ENCODE measurements at regions not wholly inside any gene's neighbourhood (a gene's known extent, or its start where the extent isn't known, plus 50 kb on each side); places are given as distances from the start of the nearest gene placed in this dataset.
"Not testable (repeated sequence)": the region's sequence is repeated elsewhere in the genome, so short reads cannot be mapped to it uniquely, and the experiment has no call there.

GRCh38 chrX:27404366-27404765 is 58.8 kb downstream of the PPP4R3C start:
- DNase-seq (ENCODE audit: low spot score): no peak

DNA sequence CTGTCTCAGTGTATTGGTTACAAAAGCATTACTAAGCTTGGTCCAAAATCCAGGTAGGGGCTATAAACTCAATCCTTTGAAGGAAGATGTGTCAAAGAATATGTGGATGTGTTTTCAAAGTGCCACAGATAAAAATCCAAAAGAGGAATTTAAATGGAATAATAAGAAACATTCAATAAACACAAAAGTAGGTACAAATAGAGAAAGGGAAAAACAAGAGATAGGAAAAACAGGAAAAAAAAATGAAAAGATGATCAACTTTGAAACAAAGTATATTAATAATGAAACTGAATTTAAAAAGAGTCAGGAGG is 64.0 kb downstream of the PPP4R3C start:
- DNase-seq (ENCODE audit: low spot score): no peak

- DNase-seq (ENCODE audit: low spot score): no peak
Observed at GRCh38 chrX:27391623-27392022, 71.5 kb downstream of the PPP4R3C start.

GRCh38 chrX:27381419-27381818 is 81.7 kb downstream of the PPP4R3C start:
- no peak for DNase-seq (ENCODE audit: low spot score)

DNA sequence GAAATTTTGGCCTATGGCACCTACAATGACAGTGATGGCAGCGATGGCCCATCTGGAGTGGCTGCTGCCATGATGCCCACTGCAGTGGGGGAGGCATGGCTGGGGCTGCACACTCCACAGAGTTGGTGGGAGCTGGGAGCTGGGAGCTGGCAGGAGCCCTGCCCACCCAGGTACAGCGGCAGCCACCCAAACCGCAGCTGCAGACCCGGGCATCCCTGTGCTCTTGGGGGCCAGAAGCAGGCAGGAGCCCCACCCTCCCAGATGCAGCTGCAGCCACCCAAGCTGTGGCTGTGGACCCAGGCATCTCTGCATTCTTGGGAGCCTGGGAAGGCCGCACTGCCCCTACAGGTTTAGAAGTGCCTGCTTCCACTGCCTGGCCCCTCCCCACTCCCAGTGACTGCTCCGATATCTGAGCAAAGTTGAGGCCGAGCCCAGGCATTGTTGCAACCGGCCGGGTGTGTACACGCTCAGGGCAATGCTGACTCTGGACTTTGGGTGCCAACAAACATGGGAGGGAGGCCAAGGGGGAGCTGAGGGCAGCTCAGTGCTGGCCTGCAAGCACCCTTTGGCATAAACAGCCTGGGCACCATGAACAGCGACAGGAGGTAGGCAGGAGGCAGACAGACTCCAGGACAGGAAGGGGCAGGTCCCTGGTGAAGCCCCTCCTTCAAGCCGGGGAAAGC is 82.8 kb downstream of the PPP4R3C start:
- no peak for DNase-seq (ENCODE audit: low spot score)

DNA sequence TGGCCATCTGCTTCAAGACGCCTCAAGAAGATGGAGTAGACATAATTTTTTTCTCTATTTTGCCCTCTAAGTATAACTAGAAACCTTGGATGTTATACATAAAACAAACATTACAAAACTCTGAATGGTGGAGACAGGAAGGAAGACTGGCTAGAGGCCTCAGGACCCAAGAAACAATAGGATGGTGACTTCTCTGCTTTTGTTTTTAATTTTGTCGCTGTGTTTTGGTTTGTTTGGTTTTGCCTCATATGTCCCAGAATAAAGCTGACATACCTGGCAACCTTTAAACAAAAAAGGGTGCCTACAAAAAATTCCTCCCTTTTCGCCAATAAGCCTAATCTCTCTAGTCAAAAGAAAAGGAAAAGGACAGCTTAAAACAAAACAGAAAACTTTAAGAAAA is 109.1 kb downstream of the PPP4R3C start:
- no peak for DNase-seq (ENCODE audit: low spot score)

DNA sequence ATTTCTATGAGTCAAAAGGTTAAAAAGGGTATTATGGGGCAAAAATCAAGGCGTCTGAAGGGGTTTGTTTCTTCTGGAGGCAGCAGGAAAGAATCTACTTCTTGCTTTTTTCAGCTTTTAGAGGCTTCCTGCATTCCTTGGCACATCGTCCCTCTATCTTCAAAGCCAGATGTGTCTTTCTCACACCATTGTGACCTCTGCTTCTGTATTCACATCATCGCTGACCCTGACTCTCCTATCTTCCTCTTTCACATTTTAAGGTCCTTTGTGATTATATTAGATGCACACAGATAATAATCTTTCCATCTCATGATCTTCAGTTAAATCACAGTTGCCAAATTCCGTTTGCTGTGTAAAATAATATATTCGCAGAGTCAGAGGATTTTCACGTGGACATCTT is 112.7 kb downstream of the PPP4R3C start:
- DNase-seq (ENCODE audit: low spot score): no peak

- DNase-seq (ENCODE audit: low spot score): no peak
Observed at GRCh38 chrX:27336466-27337091, 126.6 kb downstream of the PPP4R3C start.

DNA sequence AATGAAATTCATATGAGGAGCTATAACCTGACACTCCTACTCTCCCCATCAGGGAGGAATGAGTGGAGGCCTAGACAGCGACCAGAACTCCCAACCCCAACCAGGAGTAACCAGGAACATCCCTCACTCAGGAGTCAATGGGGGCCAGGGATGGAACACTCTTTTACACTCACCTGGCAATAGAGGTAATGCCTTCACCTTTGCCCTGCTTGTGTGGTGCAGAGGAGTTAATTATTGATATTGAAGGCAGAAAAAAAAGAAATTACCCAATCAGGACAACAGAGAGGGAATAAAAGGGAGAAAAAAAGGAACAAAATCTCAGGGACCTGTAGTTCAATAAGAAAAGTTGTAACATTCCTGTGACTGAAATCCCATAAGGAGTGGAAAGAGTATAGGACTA is 141.5 kb downstream of the PPP4R3C start:
- no peak for DNase-seq (ENCODE audit: low spot score)

- no peak for DNase-seq (ENCODE audit: low spot score)
Observed at GRCh38 chrX:27309406-27309805, 153.7 kb downstream of the PPP4R3C start.

DNA sequence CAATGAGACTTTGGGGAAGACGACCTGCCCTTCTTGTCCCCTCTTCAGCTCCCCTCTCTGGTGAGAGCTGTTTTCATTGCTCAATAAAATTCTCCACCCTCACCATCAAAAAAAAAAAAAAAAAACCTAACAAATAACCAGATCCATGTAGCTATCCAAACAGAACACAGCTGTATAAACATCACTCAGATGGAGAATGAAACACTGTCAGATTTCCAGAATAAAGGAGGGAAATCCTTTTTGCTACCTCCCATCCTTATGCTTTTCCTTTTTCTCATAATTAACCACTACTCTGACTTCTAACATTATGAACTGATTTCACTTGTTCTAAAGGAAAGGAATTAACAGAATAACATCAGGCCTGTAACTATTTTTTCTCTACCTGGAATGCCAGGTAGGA is 155.6 kb downstream of the PPP4R3C start:
- no peak for DNase-seq (ENCODE audit: low spot score)

DNA sequence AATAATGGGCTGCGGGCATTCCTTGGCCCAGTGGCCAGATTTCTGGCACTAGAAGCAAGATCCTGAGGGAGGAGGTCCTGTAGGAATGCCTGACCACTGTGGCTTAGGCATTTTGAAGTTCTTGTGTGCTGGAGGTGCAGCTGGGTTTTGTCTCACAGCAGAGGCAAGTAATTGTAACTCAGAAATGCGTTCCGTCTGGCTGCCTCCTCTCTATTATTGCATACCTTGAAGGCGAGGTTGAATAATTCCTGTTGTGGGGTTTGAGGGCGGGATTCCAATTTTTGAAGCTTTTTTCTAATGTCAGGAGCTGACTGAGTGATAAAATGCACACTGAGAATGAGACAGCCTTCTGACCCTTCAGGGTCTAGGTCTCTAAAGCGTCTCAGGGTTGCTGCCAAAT is 170.6 kb downstream of the PPP4R3C start:
- DNase-seq (ENCODE audit: low spot score): not testable (repeated sequence)

GRCh38 chrX:27276751-27277150 is 186.4 kb downstream of the PPP4R3C start:
- no peak for DNase-seq (ENCODE audit: low spot score)

DNA sequence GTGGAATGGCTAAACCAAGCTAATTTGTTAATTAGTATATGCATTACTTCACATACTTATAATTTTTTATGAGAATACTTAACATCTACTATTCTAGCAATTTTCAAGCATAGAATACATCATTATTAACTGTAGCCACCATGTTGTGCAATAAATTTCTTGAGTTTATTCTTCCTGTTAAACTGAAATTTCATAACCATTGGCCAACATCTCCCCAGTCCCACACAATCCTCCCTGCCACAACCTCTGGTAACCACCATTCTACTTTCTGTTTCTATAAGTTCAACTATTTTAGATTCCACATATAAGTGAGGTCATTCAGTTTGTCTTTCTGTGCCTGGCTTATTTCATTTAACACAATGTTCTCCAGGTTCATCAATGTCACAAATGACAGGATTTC is 208.5 kb downstream of the PPP4R3C start:
- DNase-seq (ENCODE audit: low spot score): no peak

GRCh38 chrX:27251369-27251768 is 211.8 kb downstream of the PPP4R3C start:
- no peak for DNase-seq (ENCODE audit: low spot score)

- no peak for DNase-seq (ENCODE audit: low spot score)
Observed at GRCh38 chrX:27242581-27242980, 220.6 kb downstream of the PPP4R3C start.

- DNase-seq (ENCODE audit: low spot score): no peak
Observed at GRCh38 chrX:27241981-27242380, 221.2 kb downstream of the PPP4R3C start.

- not testable (repeated sequence) for DNase-seq (ENCODE audit: low spot score)
Observed at GRCh38 chrX:27240042-27240441, 223.1 kb downstream of the PPP4R3C start.

DNA sequence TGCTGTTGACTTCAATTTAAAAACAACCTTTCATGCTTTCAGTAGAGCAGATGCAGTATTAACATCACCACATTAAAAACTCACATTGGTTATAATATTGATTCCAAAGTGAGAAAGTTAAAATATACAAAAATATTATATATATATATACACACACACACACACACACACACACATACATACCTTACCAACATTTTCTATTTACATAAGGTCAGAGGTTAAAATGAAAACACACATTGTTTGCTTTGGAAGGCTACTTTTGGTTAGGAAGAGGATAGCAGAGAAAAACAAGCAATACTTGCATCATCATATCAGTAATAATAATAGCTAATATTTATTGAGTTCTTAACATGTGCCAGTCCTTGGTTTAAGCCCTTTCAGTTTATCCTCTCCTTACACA is 226.5 kb downstream of the PPP4R3C start:
- no peak for DNase-seq (ENCODE audit: low spot score)

GRCh38 chrX:27229721-27230120 is 233.4 kb downstream of the PPP4R3C start:
- DNase-seq (ENCODE audit: low spot score): no peak

DNA sequence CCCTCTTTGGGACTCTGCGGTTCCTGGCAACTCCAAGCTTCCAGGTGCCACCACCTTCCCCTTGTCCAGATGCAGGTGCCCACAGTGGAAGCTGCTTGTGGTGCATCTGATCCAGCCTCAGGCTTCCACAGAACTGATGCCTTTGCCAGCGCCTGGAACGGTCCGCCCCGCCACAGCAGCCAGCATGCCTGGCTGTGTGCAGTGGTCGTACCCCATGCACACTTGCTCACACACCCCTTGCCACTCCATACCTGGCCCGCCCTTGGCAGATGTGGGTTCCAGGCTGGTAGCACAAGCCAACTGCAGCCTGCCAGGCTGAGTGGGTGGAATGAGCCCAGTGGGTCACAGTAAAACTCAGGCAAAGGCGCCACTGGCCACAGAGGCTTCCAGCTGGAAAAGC is 240.5 kb downstream of the PPP4R3C start:
- DNase-seq (ENCODE audit: low spot score): no peak

- DNase-seq (ENCODE audit: low spot score): peak; percentile 15
Observed at GRCh38 chrX:27186671-27187070, 276.5 kb downstream of the PPP4R3C start.

DNA sequence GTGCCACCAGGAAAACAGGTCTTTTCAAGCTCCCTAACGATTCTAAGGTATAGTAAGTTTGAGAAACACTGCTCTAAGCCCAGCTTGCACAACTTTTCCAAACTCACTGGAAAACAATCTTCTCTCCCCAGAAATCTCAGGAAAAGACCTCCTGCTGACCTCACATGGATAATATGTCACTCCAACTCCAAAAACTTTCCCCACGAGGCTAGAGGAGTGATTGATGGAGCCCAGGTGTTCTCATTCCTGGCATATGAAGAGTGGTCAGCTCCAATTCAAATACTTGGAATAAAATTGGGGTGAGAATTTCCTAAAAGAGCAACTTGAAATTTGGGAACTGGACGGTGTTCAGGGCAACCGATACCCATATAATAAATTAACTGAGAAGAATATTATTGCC is 299.9 kb downstream of the PPP4R3C start:
- DNase-seq (ENCODE audit: low spot score): no peak

DNA sequence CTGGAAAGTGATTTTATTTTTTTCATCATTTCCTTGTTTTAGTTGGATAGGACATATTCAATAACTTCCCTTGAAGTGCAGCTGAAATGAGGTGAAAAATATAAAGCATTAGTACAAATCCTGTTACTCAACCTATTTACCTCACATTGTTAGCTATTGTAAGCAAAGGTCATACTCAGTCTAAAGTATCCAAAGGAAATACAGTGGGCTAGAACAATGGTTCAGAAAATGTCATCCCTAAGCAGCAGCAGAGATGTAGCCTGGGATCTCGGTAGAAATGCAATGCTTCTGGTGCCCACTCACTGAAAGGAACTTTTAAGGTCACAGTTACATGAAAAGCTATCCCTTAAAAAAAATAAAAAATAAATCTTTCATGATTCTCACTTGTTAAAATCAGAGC is 300.6 kb downstream of the PPP4R3C start:
- no peak for DNase-seq (ENCODE audit: low spot score)
